ENCODE measurements at regions not wholly inside any gene's neighbourhood (a gene's known extent, or its start where the extent isn't known, plus 50 kb on each side); places are given as distances from the start of the nearest gene placed in this dataset.

GRCh38 chr20:57785061-57785460, 75.2 kb upstream of the PMEPA1 start:
- TF ChIP-seq MAX (IDR thresholded peaks at IDR 0.05; ENCODE audit: insufficient read depth, insufficient read length) (no peak), POLR2AphosphoS5 (IDR thresholded peaks at IDR 0.05; ENCODE audit: insufficient read depth, low read depth, low read length) (no peak), EZH2 (IDR thresholded peaks at IDR 0.05; ENCODE audit: borderline replicate concordance, low read depth, low read length, severe bottlenecking) (no peak), JUN (IDR thresholded peaks at IDR 0.05; ENCODE audit: borderline replicate concordance, insufficient read depth, insufficient read length, low read depth) (no peak), POLR2A (IDR thresholded peaks at IDR 0.05; ENCODE audit: low read depth, low read length) (no peak), MYC (IDR thresholded peaks at IDR 0.05; ENCODE audit: low read depth, low read length) (no peak), GATA2 (IDR thresholded peaks at IDR 0.05; ENCODE audit: insufficient read depth, insufficient read length, low read depth, low read length) (no peak)
- TF ChIP-seq, protein P1, sequence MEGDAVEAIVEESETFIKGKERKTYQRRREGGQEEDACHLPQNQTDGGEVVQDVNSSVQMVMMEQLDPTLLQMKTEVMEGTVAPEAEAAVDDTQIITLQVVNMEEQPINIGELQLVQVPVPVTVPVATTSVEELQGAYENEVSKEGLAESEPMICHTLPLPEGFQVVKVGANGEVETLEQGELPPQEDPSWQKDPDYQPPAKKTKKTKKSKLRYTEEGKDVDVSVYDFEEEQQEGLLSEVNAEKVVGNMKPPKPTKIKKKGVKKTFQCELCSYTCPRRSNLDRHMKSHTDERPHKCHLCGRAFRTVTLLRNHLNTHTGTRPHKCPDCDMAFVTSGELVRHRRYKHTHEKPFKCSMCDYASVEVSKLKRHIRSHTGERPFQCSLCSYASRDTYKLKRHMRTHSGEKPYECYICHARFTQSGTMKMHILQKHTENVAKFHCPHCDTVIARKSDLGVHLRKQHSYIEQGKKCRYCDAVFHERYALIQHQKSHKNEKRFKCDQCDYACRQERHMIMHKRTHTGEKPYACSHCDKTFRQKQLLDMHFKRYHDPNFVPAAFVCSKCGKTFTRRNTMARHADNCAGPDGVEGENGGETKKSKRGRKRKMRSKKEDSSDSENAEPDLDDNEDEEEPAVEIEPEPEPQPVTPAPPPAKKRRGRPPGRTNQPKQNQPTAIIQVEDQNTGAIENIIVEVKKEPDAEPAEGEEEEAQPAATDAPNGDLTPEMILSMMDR (IDR thresholded peaks at IDR 0.05; ENCODE audit: extremely low read depth in 1 of 2, insufficient read depth in 1 of 2, low read depth in 1 of 2, low read length in 2 of 2): no peak
